HCT116 (cell line): ENCODE measurements at regions not wholly inside any gene's neighbourhood (a gene's known extent, or its start where the extent isn't known, plus 50 kb on each side); places are given as distances from the start of the nearest gene placed in this dataset.

ENCODE experiments used
- ATAC-seq: fragments of 200-7000 bp; cut with Tn5 transposase; 2 replicates; pipeline ENCODE4 v1.9.1; 2020; ENCODE audit warnings: mild to moderate bottlenecking, moderate library complexity
- BruUV-seq: library from RNA; stranded (reverse); fragments of 400-500 nt; replicated peaks from 2 replicates; lab custom pipeline; 2021; lab: Mats Ljungman, UMichigan
- CTCF ChIA-PET: fragments of 300-600 bp; sonication (Branson Sonifier 250); formaldehyde crosslinking; loops from one replicate; lab custom pipeline; 2021; ENCODE audit warnings: antibody characterized with exemption; lab: Charles Lee
- POLR2A ChIA-PET: fragments of 300-600, 350-600 bp; sonication (Branson Sonifier 250); formaldehyde crosslinking; loops from one replicate; lab custom pipeline; 2021; ENCODE audit warnings: antibody characterized with exemption; lab: Charles Lee
- RAD21 ChIA-PET, 2 experiments: fragments of 300-600 bp; sonication (Branson Sonifier 250); formaldehyde crosslinking; loops; one replicate each; lab custom pipeline; 2023; ENCODE audit warnings: low total read pairs in 2 of 2; ENCODE audit not compliant: uncharacterized antibody in 2 of 2, unreplicated experiment in 2 of 2, low non-redundant PET in 1 of 2; lab: Charles Lee
- DNase-seq: peaks from one replicate; pipeline ENCODE4 v3.0.0-alpha.2; 2010; ENCODE audit warnings: low read depth, low spot score
- H2AFZ ChIP-seq: fragments of 200-600 bp; shearing (Covaris generic), sonication (generic); 2 replicates; pipeline ENCODE4 v1.6.1; 2017; ENCODE audit warnings: low read depth, mixed run types, mixed read lengths, antibody characterized with exemption, low read length; ENCODE audit not compliant: poor library complexity, severe bottlenecking
- H3K27ac ChIP-seq: 2 replicates; pipeline ENCODE4 v1.5.1; 2012; ENCODE audit warnings: low read depth, low read length
- H3K27me3 ChIP-seq: fragments of 200-600 bp; sonication (generic); 2 replicates; pipeline ENCODE4 v1.6.1; 2016; ENCODE audit warnings: mixed run types, low read length, mixed read lengths; ENCODE audit not compliant: insufficient read depth
- H3K36me3 ChIP-seq, 2 experiments: fragments of 200-500 bp in 1 of 2; fragments of 200-600 bp in 1 of 2; sonication (Bioruptor generic) in 1 of 2; sonication (generic) in 1 of 2; 2 replicates each; pipeline versions ENCODE4 v1.5.1 to v1.6.1; 2014 to 2016; ENCODE audit warnings: low read length in 2 of 2, inconsistent platforms in 1 of 2, mixed read lengths in 1 of 2, mixed run types in 1 of 2; ENCODE audit not compliant: insufficient read depth in 2 of 2, control insufficient read depth in 1 of 2
- H3K4me1 ChIP-seq, 2 experiments: fragments of 200-600 bp in 1 of 2; sonication (generic) in 1 of 2; 2 replicates each; pipeline versions ENCODE4 v1.5.1 to v1.6.1; 2012 to 2017; ENCODE audit warnings: low read length in 2 of 2, inconsistent platforms in 1 of 2, mild to moderate bottlenecking in 1 of 2, mixed read lengths in 1 of 2, mixed run types in 1 of 2, moderate library complexity in 1 of 2; ENCODE audit not compliant: insufficient read depth in 2 of 2, control insufficient read depth in 1 of 2
- H3K4me2 ChIP-seq: fragments of 200-600 bp; sonication (generic); 2 replicates; pipeline ENCODE4 v1.6.1; 2017; ENCODE audit warnings: mixed run types, low read length, mixed read lengths
- H3K4me3 ChIP-seq, 2 experiments: fragments of 200-600 bp in 1 of 2; sonication (generic) in 1 of 2; replicated peaks in 1 of 2; 2 replicates each; pipeline ENCODE4 v1.5.1; 2011 to 2016; ENCODE audit warnings: low read length in 2 of 2, control low read depth in 1 of 2, low read depth in 1 of 2, mild to moderate bottlenecking in 1 of 2, mixed read lengths in 1 of 2, mixed run types in 1 of 2
- H3K79me2 ChIP-seq: fragments of 200-600 bp; sonication (generic); 2 replicates; pipeline ENCODE4 v1.6.1; 2017; ENCODE audit warnings: mild to moderate bottlenecking, mixed run types, low read length, moderate library complexity, mixed read lengths; ENCODE audit not compliant: insufficient read depth
- H3K9ac ChIP-seq: fragments of 200-600 bp; sonication (generic); 2 replicates; pipeline ENCODE4 v1.6.1; 2016; ENCODE audit warnings: low read length, mixed read lengths
- H3K9me2 ChIP-seq: fragments of 200-600 bp; sonication (generic), shearing (Covaris generic); 2 replicates; pipeline ENCODE4 v1.6.1; 2017; ENCODE audit warnings: mixed run types, mild to moderate bottlenecking, moderate library complexity; ENCODE audit not compliant: insufficient read depth
- H3K9me3 ChIP-seq, 2 experiments: fragments of 200-500 bp in 1 of 2; fragments of 200-600 bp in 1 of 2; sonication (Bioruptor generic) in 1 of 2; sonication (generic) in 1 of 2; 2 replicates each; pipeline ENCODE4 v1.6.1; 2014 to 2017; ENCODE audit warnings: low read length in 2 of 2, mixed read lengths in 2 of 2, inconsistent platforms in 1 of 2, low read depth in 1 of 2, mild to moderate bottlenecking in 1 of 2, mixed run types in 1 of 2, moderate library complexity in 1 of 2; ENCODE audit not compliant: control insufficient read depth in 1 of 2, insufficient read depth in 1 of 2
- H4K20me1 ChIP-seq: fragments of 200-600 bp; sonication (generic), shearing (Covaris generic); 2 replicates; pipeline ENCODE4 v1.6.1; 2017; ENCODE audit warnings: mixed run types, mild to moderate bottlenecking, moderate library complexity; ENCODE audit not compliant: insufficient read depth
- CEBPB ChIP-seq: IDR thresholded peaks from 2 replicates; pipeline ENCODE4 v1.6.1; 2012; ENCODE audit warnings: low read depth
- EGR1 ChIP-seq: IDR thresholded peaks from 2 replicates; pipeline ENCODE4 v1.6.1; 2012; ENCODE audit warnings: low read depth
- ELF1 ChIP-seq: IDR thresholded peaks from 2 replicates; pipeline ENCODE4 v1.6.1; 2012; ENCODE audit warnings: low read depth, borderline replicate concordance
- EZH2 ChIP-seq: fragments of 200-600 bp; sonication (generic); IDR thresholded peaks from 2 replicates; pipeline ENCODE4 v1.6.1; 2017; ENCODE audit warnings: antibody characterized with exemption, mixed run types
- EZH2phosphoT487 ChIP-seq: fragments of 200-600 bp; IDR thresholded peaks from 2 replicates; pipeline ENCODE4 v1.6.1; 2018; ENCODE audit warnings: antibody characterized with exemption, borderline replicate concordance
- JUND ChIP-seq: IDR thresholded peaks from 2 replicates; pipeline ENCODE4 v1.6.1; 2012
- POLR2A ChIP-seq: IDR thresholded peaks from 2 replicates; pipeline ENCODE4 v1.7.0; 2011; ENCODE audit warnings: borderline replicate concordance; ENCODE audit not compliant: insufficient read depth, insufficient read length; ENCODE audit errors: extremely low read depth
- POLR2AphosphoS5 ChIP-seq: IDR thresholded peaks from 2 replicates; pipeline ENCODE4 v1.6.1; 2011; ENCODE audit warnings: mild to moderate bottlenecking, low read depth, low read length, moderate library complexity
- SIN3A ChIP-seq: IDR thresholded peaks from 2 replicates; pipeline ENCODE4 v1.6.1; 2012; ENCODE audit warnings: low read depth
- SRF ChIP-seq: IDR thresholded peaks from 2 replicates; pipeline ENCODE4 v1.6.1; 2012; ENCODE audit warnings: low read depth
- TCF7L2 ChIP-seq: IDR thresholded peaks from 2 replicates; pipeline ENCODE4 v1.7.0; 2011; ENCODE audit warnings: borderline replicate concordance, inconsistent platforms; ENCODE audit not compliant: insufficient read depth, insufficient read length; ENCODE audit errors: extremely low read depth
- intact Hi-C: fragments of 100-400 bp; cut with micrococcal nuclease; formaldehyde crosslinking; loops from 2 replicates; pipeline ENCODE4 v1.10.0; 2022
- TF ChIP-seq, protein P1 (sequence below): IDR thresholded peaks from 2 replicates; pipeline ENCODE4 v1.6.1; 2011; ENCODE audit warnings: mild to moderate bottlenecking, low read length, moderate library complexity; ENCODE audit not compliant: insufficient replicate concordance; ENCODE audit errors: extremely low read depth
- TF ChIP-seq, protein P2 (sequence below): IDR thresholded peaks from 2 replicates; pipeline ENCODE4 v1.6.1; 2012
- TF ChIP-seq, protein P3 (sequence below), 3 experiments: fragments of 200-600 bp in 1 of 3; sonication (generic) in 1 of 3; IDR thresholded peaks in 2 of 3; conservative IDR thresholded peaks in 1 of 3; 2 replicates each; pipeline ENCODE4 v1.5.1; 2012 to 2017; ENCODE audit warnings: low read depth in 2 of 3, low read length in 2 of 3, antibody characterized with exemption in 1 of 3, borderline replicate concordance in 1 of 3, control low read depth in 1 of 3, mild to moderate bottlenecking in 1 of 3, mixed read lengths in 1 of 3, mixed run types in 1 of 3, moderate library complexity in 1 of 3; ENCODE audit not compliant: insufficient read depth in 1 of 3
- TF ChIP-seq, protein P4 (sequence below): IDR thresholded peaks from 2 replicates; pipeline ENCODE4 v1.6.1; 2012

DNA sequence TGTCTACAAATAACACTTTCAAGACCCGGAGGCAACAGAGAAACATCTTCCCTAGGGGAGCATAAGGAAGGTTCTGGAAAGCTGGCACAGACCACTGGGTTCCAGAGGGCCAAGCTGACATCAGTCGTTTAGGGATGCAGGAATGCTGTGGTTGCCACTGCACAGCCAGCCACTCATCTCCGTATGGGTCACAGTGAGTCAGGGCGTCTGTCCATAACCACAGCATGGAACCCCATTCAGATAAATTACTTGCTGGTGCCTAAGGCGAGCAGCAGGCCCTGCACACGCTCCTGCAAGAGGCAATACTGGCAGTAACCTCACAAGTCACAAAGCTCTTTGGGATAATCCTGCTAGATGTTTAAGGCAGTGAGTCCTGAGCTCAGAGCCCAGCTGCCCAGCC is 140.9 kb upstream of the UBL3 start (continued):
- TF ChIP-seq, protein P1, sequence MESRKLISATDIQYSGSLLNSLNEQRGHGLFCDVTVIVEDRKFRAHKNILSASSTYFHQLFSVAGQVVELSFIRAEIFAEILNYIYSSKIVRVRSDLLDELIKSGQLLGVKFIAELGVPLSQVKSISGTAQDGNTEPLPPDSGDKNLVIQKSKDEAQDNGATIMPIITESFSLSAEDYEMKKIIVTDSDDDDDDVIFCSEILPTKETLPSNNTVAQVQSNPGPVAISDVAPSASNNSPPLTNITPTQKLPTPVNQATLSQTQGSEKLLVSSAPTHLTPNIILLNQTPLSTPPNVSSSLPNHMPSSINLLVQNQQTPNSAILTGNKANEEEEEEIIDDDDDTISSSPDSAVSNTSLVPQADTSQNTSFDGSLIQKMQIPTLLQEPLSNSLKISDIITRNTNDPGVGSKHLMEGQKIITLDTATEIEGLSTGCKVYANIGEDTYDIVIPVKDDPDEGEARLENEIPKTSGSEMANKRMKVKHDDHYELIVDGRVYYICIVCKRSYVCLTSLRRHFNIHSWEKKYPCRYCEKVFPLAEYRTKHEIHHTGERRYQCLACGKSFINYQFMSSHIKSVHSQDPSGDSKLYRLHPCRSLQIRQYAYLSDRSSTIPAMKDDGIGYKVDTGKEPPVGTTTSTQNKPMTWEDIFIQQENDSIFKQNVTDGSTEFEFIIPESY: no peak
- TF ChIP-seq JUND: no peak
- TF ChIP-seq, protein P2, sequence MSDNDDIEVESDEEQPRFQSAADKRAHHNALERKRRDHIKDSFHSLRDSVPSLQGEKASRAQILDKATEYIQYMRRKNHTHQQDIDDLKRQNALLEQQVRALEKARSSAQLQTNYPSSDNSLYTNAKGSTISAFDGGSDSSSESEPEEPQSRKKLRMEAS: no peak
- TF ChIP-seq, protein P3, sequence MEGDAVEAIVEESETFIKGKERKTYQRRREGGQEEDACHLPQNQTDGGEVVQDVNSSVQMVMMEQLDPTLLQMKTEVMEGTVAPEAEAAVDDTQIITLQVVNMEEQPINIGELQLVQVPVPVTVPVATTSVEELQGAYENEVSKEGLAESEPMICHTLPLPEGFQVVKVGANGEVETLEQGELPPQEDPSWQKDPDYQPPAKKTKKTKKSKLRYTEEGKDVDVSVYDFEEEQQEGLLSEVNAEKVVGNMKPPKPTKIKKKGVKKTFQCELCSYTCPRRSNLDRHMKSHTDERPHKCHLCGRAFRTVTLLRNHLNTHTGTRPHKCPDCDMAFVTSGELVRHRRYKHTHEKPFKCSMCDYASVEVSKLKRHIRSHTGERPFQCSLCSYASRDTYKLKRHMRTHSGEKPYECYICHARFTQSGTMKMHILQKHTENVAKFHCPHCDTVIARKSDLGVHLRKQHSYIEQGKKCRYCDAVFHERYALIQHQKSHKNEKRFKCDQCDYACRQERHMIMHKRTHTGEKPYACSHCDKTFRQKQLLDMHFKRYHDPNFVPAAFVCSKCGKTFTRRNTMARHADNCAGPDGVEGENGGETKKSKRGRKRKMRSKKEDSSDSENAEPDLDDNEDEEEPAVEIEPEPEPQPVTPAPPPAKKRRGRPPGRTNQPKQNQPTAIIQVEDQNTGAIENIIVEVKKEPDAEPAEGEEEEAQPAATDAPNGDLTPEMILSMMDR (IDR thresholded peaks at IDR 0.05 in 2 of 3, conservative IDR thresholded peaks at IDR 0.05 in 1 of 3; ENCODE audit: borderline replicate concordance in 1 of 3, insufficient read depth in 1 of 3, low read depth in 2 of 3, low read length in 2 of 3): no peak
- no peak for TF ChIP-seq EZH2

DNA sequence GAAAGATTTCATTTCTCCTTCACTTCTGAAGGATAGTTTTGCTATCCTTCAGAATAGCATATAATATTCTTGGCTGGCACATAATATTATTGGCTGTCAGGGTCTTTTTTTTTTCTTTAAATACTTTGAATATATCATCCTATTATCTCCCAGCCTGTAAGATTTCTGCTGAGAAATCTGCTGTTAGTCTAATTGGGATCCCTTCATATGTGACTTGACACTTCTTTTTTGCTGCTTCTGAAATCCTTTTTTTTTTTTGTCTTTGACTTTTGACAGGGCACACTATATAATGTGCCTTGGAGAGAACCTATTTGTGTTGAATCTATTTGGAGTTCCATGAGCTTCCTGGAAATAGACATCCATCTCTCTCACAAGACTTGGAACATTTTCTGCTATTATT is 136.9 kb upstream of the UBL3 start:
- POLR2A ChIA-PET: no interaction called here
- DNase-seq (no peak), ATAC-seq (no peak)
- no peak for TF ChIP-seq EGR1
- no peak for TF ChIP-seq EZH2phosphoT487
- TF ChIP-seq SRF: no peak
- no peak for TF ChIP-seq SIN3A
- TF ChIP-seq EZH2: no peak
- TF ChIP-seq, protein P1: no peak
- TF ChIP-seq CEBPB: no peak
- TF ChIP-seq POLR2AphosphoS5: no peak
- TF ChIP-seq, protein P2: no peak
- TF ChIP-seq, protein P3 (IDR thresholded peaks at IDR 0.05 in 2 of 3, conservative IDR thresholded peaks at IDR 0.05 in 1 of 3; ENCODE audit: borderline replicate concordance in 1 of 3, insufficient read depth in 1 of 3, low read depth in 2 of 3, low read length in 2 of 3): no peak
- TF ChIP-seq ELF1: no peak
- TF ChIP-seq, protein P4, sequence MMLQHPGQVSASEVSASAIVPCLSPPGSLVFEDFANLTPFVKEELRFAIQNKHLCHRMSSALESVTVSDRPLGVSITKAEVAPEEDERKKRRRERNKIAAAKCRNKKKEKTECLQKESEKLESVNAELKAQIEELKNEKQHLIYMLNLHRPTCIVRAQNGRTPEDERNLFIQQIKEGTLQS: no peak
- no peak for TF ChIP-seq POLR2A
- TF ChIP-seq TCF7L2: no peak

More for the DNA sequence above, 136.9 kb upstream of the UBL3 start:
- ChIA-PET CTCF (no interaction called here), RAD21 (no interaction called here)
- no peaks in the 10 kb centered on the region for H3K9me3 ChIP-seq
- H3K27me3 ChIP-seq: 0 out of 2 replicates have a peak, but pooled peaks cover 4% of the 10 kb centered on the region
- intact Hi-C loops: no loop called here
- no peaks in the 10 kb centered on the region for H3K79me2 ChIP-seq
- no peak overlapping the region for H2AFZ ChIP-seq
- no peaks in the 10 kb centered on the region for H3K9me2 ChIP-seq
- H3K4me2 ChIP-seq: no peak overlapping the region
- no peaks in the 10 kb centered on the region for H3K36me3 ChIP-seq
- H3K9ac ChIP-seq: no peak overlapping the region
- no TSS peak for BruUV-seq
- no peaks in the 10 kb centered on the region for H4K20me1 ChIP-seq
- H3K4me1 ChIP-seq: no peaks in the 10 kb centered on the region
- no peak overlapping the region for H3K27ac ChIP-seq
- no peak overlapping the region for H3K4me3 ChIP-seq
